Gastroesophageal sphincter (tissue), 4 donors: ENCODE measurements at regions not wholly inside any gene's neighbourhood (a gene's known extent, or its start where the extent isn't known, plus 50 kb on each side); places are given as distances from the start of the nearest gene placed in this dataset.

Source experiments
- ATAC-seq: fragments of 150-250 bp; one replicate; pipeline ENCODE4 v1.9.1; 2016; ENCODE audit warnings: mild to moderate bottlenecking, moderate library complexity
- H3K27ac ChIP-seq, 4 donors: fragments of 200-600 bp; sonication (generic) in 3 of 4; 1 replicate in 3 of 4; 2 replicates in 1 of 4; pipeline ENCODE4 v1.5.1; 2016 to 2019
- H3K27me3 ChIP-seq: fragments of 200-600 bp; sonication (generic); one replicate; pipeline ENCODE4 v1.5.1; 2019
- H3K36me3 ChIP-seq, 2 donors: fragments of 200-600 bp; sonication (generic); one replicate each; pipeline ENCODE4 v1.5.1; 2019; ENCODE audit warnings: control low read depth in 1 of 2
- H3K4me1 ChIP-seq, 3 donors: fragments of 200-600 bp; sonication (generic); 1 replicate in 2 of 3; 2 replicates in 1 of 3; pipeline ENCODE4 v1.5.1; 2016 to 2019; ENCODE audit warnings: control low read depth in 2 of 3
- H3K4me3 ChIP-seq, 2 donors: fragments of 200-600 bp; sonication (generic); one replicate each; pipeline ENCODE4 v1.5.1; 2019; ENCODE audit warnings: mild to moderate bottlenecking in 1 of 2, moderate library complexity in 1 of 2
- H3K9me3 ChIP-seq, 3 donors: fragments of 200-600 bp; sonication (generic); one replicate each; pipeline ENCODE4 v1.5.1; 2017 to 2019; ENCODE audit warnings: control low read depth in 2 of 3
- CTCF ChIP-seq, 4 experiments: fragments of 200-600 bp in 2 of 4; fragments of 450-650 bp in 2 of 4; sonication (generic) in 1 of 4; IDR thresholded peaks; one replicate each; pipeline ENCODE4 v1.5.1; 2017 to 2019; ENCODE audit warnings: antibody characterized with exemption in 4 of 4, mild to moderate bottlenecking in 2 of 4, moderate library complexity in 2 of 4
- EP300 ChIP-seq: sonication (generic); formaldehyde crosslinking; IDR thresholded peaks from one replicate; pipeline ENCODE4 v1.6.1; 2017; ENCODE audit warnings: antibody characterized with exemption, mild to moderate bottlenecking
- POLR2A ChIP-seq, 2 donors: fragments of 450-650 bp; IDR thresholded peaks; one replicate each; pipeline ENCODE4 v1.6.1; 2017; ENCODE audit warnings: antibody characterized with exemption in 2 of 2, mild to moderate bottlenecking in 2 of 2, moderate library complexity in 1 of 2
- POLR2AphosphoS5 ChIP-seq: sonication (generic); formaldehyde crosslinking; IDR thresholded peaks from one replicate; pipeline ENCODE4 v1.6.1; 2017; ENCODE audit warnings: antibody characterized with exemption
- WGBS, 2 donors: methylation state at CpG; one replicate each; pipeline ENCODE4 v1.1.5; 2018; ENCODE audit warnings: low coverage in 1 of 2; 5-methylcytosine and 5-hydroxymethylcytosine counted together

- no peaks in the 10 kb centered on the region for H3K4me1 ChIP-seq
- H3K9me3 ChIP-seq: peaks cover 0 to 33% (median 0%) of the 10 kb centered on the region in 3 donors
- no peak for ATAC-seq
- WGBS, 2 donors: 100% methylated on average over 1 of the region's 1 CpG; no CpG with 5 or more reads in 1 of the 2 donors
- no peak overlapping the region for H3K4me3 ChIP-seq
- H3K27ac ChIP-seq: no peak overlapping the region
- H3K27me3 ChIP-seq: no peaks in the 10 kb centered on the region
- TF ChIP-seq CTCF (IDR thresholded peaks at IDR 0.05) (no peak), POLR2AphosphoS5 (no peak), EP300 (no peak), POLR2A (IDR thresholded peaks at IDR 0.05) (no peak)
- peaks cover 0 to 6% of the 10 kb centered on the region in 2 donors for H3K36me3 ChIP-seq
Observed at GRCh38 chr3:107172411-107172810, 204.8 kb upstream of the CCDC54 start.

- Histone ChIP-seq H3K36me3 (no peaks in the 10 kb centered on the region), H3K4me1 (no peaks in the 10 kb centered on the region), H3K27ac (no peak overlapping the region), H3K27me3 (no peaks in the 10 kb centered on the region), H3K4me3 (no peak overlapping the region), H3K9me3 (no peaks in the 10 kb centered on the region)
- TF ChIP-seq POLR2A (IDR thresholded peaks at IDR 0.05): no peak
- TF ChIP-seq POLR2AphosphoS5: no peak
- no peak for TF ChIP-seq CTCF (IDR thresholded peaks at IDR 0.05)
- no peak for TF ChIP-seq EP300
- no peak for ATAC-seq
- WGBS, 2 donors: 69 to 93% methylated on average over 2 of the region's 2 CpGs
Observed at GRCh38 chr3:107184375-107184774, 192.9 kb upstream of the CCDC54 start.

GRCh38 chr3:107188262-107188661 lies 189.0 kb upstream of the CCDC54 start:
- no peaks in the 10 kb centered on the region for H3K4me1 ChIP-seq
- H3K36me3 ChIP-seq: no peaks in the 10 kb centered on the region
- H3K9me3 ChIP-seq: no peaks in the 10 kb centered on the region
- no peaks in the 10 kb centered on the region for H3K27me3 ChIP-seq
- TF ChIP-seq EP300: no peak
- TF ChIP-seq POLR2A (IDR thresholded peaks at IDR 0.05): no peak
- TF ChIP-seq CTCF (IDR thresholded peaks at IDR 0.05): no peak
- no peak for TF ChIP-seq POLR2AphosphoS5
- no peak overlapping the region for H3K27ac ChIP-seq
- ATAC-seq: no peak
- 73 to 90% methylated on average over 2 of the region's 2 CpGs for WGBS, 2 donors
- H3K4me3 ChIP-seq: no peak overlapping the region

- H3K27me3 ChIP-seq: no peaks in the 10 kb centered on the region
- TF ChIP-seq CTCF (IDR thresholded peaks at IDR 0.05) (no peak), POLR2AphosphoS5 (no peak), EP300 (no peak), POLR2A (IDR thresholded peaks at IDR 0.05) (no peak)
- no peaks in the 10 kb centered on the region for H3K9me3 ChIP-seq
- whole genome bisulfite sequencing, 2 donors: 86 to 100% methylated on average over 1 of the region's 2 CpGs
- no peak overlapping the region for H3K27ac ChIP-seq
- H3K36me3 ChIP-seq: no peaks in the 10 kb centered on the region
- no peaks in the 10 kb centered on the region for H3K4me1 ChIP-seq
- no peak overlapping the region for H3K4me3 ChIP-seq
- no peak for ATAC-seq
Observed at GRCh38 chr3:107189158-107189791, 188.0 kb upstream of the CCDC54 start.

- Histone ChIP-seq H3K36me3 (no peaks in the 10 kb centered on the region), H3K27ac (no peak overlapping the region), H3K27me3 (no peaks in the 10 kb centered on the region), H3K9me3 (no peaks in the 10 kb centered on the region), H3K4me1 (peaks cover 0 to 2% (median 0%) of the 10 kb centered on the region in 3 donors), H3K4me3 (no peak overlapping the region)
- TF ChIP-seq CTCF (IDR thresholded peaks at IDR 0.05) (no peak), EP300 (no peak), POLR2A (IDR thresholded peaks at IDR 0.05) (no peak), POLR2AphosphoS5 (no peak)
- ATAC-seq: no peak
- 100% methylated on average over 1 of the region's 1 CpG for WGBS, 2 donors
Observed at GRCh38 chr3:107193116-107193515, 184.1 kb upstream of the CCDC54 start.
